Right lobe of liver (tissue), 6 donors: ENCODE measurements at regions not wholly inside any gene's neighbourhood (a gene's known extent, or its start where the extent isn't known, plus 50 kb on each side); places are given as distances from the start of the nearest gene placed in this dataset.
A peak's percentile ranks its signal among the peaks of the same experiment; 100 is the strongest.
"Not testable (repeated sequence)": the region's sequence is repeated elsewhere in the genome, so short reads cannot be mapped to it uniquely, and the experiment has no call there.

ENCODE experiments used
- ATAC-seq, 4 donors: fragments of 200-7000 bp; cut with Tn5 transposase; one replicate each; pipeline ENCODE4 v1.9.1; 2020; ENCODE audit warnings: mild to moderate bottlenecking in 4 of 4, moderate library complexity in 4 of 4
- DNase-seq, 3 donors: peaks; one replicate each; pipeline ENCODE4 v3.0.0-alpha.2; 2020
- H3K27ac ChIP-seq, 3 donors: fragments of 200-600 bp; one replicate each; pipeline ENCODE4 v1.8.0; 2022
- H3K27me3 ChIP-seq, 2 donors: fragments of 200-600 bp; one replicate each; pipeline ENCODE4 v1.8.0; 2022
- H3K36me3 ChIP-seq, 4 donors: fragments of 200-600 bp; sonication (generic) in 1 of 4; one replicate each; pipeline versions ENCODE4 v1.5.1 to v1.8.0; 2017 to 2022; ENCODE audit warnings: control low read depth in 1 of 4
- H3K4me1 ChIP-seq, 4 donors: fragments of 200-600 bp; sonication (generic) in 1 of 4; one replicate each; pipeline versions ENCODE4 v1.5.1 to v1.8.0; 2017 to 2022; ENCODE audit warnings: control low read depth in 1 of 4
- H3K4me3 ChIP-seq, 3 donors: fragments of 200-600 bp; one replicate each; pipeline ENCODE4 v1.8.0; 2022
- H3K9me3 ChIP-seq, 4 donors: fragments of 200-600 bp; sonication (generic) in 1 of 4; one replicate each; pipeline versions ENCODE4 v1.5.1 to v1.8.0; 2017 to 2022; ENCODE audit warnings: control low read depth in 1 of 4
- POLR2A ChIP-seq: fragments of 450-650 bp; IDR thresholded peaks from one replicate; pipeline ENCODE4 v1.6.1; 2017; ENCODE audit warnings: antibody characterized with exemption, mild to moderate bottlenecking
- WGBS: methylation state at CpG from one replicate; pipeline ENCODE4 v1.1.6; 2018; ENCODE audit warnings: low coverage, low lambda C conversion rate; ENCODE audit not compliant: insufficient coverage; ENCODE audit errors: missing lambda C conversion rate; 5-methylcytosine and 5-hydroxymethylcytosine counted together
- intact Hi-C, 2 donors: fragments of 100-400 bp; cut with DNase I; formaldehyde crosslinking; loops; one replicate each; pipeline versions ENCODE4 v1.11.2 to v1.14.1; 2022
- TF ChIP-seq, protein P1 (sequence below), 4 donors: fragments of 200-600 bp in 3 of 4; fragments of 450-650 bp in 1 of 4; IDR thresholded peaks; one replicate each; pipeline versions ENCODE4 v1.5.1 to v1.8.0; 2016 to 2022; ENCODE audit warnings: antibody characterized with exemption in 4 of 4, mild to moderate bottlenecking in 2 of 4
- donor health status: DM: no; HTN: yes; CAD: no.
- donor health status: DM: no; HTN: no; CAD: no.
- donor health status: DM: no; HTN: no; CAD: no.
- donor health status: DM: no; HTN: yes; CAD: no.
- donor health status: DM: no; HTN: yes; CAD: no.

GRCh38 chr3:127043041-127043641 is 60.2 kb downstream of the PLXNA1 start:
- H3K36me3 ChIP-seq: no peaks in the 10 kb centered on the region
- H3K27ac ChIP-seq: no peak overlapping the region
- H3K27me3 ChIP-seq: no peaks in the 10 kb centered on the region
- TF ChIP-seq POLR2A: no peak
- TF ChIP-seq, protein P1, sequence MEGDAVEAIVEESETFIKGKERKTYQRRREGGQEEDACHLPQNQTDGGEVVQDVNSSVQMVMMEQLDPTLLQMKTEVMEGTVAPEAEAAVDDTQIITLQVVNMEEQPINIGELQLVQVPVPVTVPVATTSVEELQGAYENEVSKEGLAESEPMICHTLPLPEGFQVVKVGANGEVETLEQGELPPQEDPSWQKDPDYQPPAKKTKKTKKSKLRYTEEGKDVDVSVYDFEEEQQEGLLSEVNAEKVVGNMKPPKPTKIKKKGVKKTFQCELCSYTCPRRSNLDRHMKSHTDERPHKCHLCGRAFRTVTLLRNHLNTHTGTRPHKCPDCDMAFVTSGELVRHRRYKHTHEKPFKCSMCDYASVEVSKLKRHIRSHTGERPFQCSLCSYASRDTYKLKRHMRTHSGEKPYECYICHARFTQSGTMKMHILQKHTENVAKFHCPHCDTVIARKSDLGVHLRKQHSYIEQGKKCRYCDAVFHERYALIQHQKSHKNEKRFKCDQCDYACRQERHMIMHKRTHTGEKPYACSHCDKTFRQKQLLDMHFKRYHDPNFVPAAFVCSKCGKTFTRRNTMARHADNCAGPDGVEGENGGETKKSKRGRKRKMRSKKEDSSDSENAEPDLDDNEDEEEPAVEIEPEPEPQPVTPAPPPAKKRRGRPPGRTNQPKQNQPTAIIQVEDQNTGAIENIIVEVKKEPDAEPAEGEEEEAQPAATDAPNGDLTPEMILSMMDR (IDR thresholded peaks at IDR 0.05): no peak
- 97% methylated on average over 3 of the region's 17 CpGs for WGBS
- ATAC-seq: peak in 2 of 4 donors; percentile 21 to 28
- intact Hi-C loops: no loop called here
- no peaks in the 10 kb centered on the region for H3K4me1 ChIP-seq
- no peak overlapping the region for H3K4me3 ChIP-seq
- no peaks in the 10 kb centered on the region for H3K9me3 ChIP-seq
- peak in 2 of 3 donors; percentile 40 to 43 for DNase-seq

DNA sequence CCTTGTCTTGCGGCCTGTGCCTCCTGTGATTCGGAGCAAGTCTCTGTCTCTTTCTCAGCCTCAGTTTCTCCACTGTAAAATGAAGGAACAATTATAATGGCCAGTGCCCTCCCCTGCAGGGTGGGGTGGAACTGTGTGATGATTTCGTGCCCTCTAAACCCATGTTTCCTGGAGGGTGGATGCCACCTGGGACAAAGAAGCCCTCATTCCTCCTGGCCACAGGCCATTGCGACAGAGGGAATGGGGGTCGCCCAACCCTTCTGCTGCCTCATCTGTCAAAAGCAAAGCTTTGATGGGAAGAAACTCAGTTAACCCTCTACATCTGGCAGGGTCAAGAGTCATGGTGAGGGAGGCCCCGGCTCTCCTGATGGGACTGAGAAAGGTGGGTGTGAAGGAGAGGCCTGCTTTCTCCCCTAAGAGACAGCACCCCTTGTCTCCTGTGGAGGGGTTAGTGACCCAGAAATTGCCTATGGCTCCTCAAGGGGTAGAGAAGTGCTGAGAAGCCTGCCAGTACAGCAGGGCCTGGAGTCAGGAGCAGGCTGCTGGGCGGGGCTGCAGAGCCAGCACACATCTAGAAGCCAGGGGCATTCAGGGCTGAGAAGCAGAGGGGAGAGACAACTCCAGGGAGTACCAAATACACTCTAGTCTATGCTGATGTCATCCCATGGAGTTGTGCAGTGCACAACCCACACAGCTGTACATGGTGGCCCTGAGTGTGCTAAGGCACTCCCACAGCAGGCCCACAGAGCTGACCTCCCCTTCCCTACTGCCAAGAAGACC is 61.0 kb downstream of the PLXNA1 start:
- ATAC-seq (no peak), DNase-seq (peak in 1 of 3 donors; percentile 19)
- H3K36me3 ChIP-seq: no peaks in the 10 kb centered on the region
- no peaks in the 10 kb centered on the region for H3K4me1 ChIP-seq
- H3K4me3 ChIP-seq: no peak overlapping the region
- H3K27ac ChIP-seq: no peak overlapping the region
- no peak for TF ChIP-seq POLR2A
- TF ChIP-seq, protein P1 (IDR thresholded peaks at IDR 0.05): no peak
- H3K9me3 ChIP-seq: no peaks in the 10 kb centered on the region
- intact Hi-C loops: no loop called here
- 81% methylated on average over 4 of the region's 7 CpGs for WGBS
- H3K27me3 ChIP-seq: no peaks in the 10 kb centered on the region

DNA sequence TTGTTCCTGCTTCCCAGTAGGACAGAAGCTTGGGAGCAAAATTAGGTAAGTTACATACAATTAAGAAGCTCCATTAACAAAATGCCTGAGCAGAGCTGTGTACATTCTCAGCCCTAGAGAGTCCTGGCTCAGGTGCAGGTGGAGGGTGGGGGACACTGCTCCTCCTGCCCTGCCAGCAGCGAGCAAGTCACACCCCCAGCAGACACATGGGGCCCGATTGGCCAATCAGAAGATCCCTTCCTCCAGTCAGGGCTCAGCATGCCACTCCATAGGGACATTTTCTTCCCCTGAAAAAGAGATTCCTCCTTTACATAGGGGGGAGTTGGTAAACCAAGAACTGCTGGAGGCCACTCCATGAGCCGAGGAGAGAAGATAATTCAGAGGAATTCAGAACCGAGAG is 62.1 kb downstream of the PLXNA1 start:
- Histone ChIP-seq H3K36me3 (no peaks in the 10 kb centered on the region), H3K27me3 (no peaks in the 10 kb centered on the region), H3K9me3 (no peaks in the 10 kb centered on the region), H3K27ac (no peak overlapping the region), H3K4me3 (no peak overlapping the region), H3K4me1 (no peaks in the 10 kb centered on the region)
- ATAC-seq (peak in 2 of 4 donors; percentile 23 to 41), DNase-seq (peak in 2 of 3 donors; percentile 22 to 30)
- no peak for TF ChIP-seq POLR2A
- TF ChIP-seq, protein P1 (IDR thresholded peaks at IDR 0.05): no peak
- intact Hi-C loops: no loop called here
- 8% methylated on average over 4 of the region's 4 CpGs for WGBS

- H3K27me3 ChIP-seq: no peaks in the 10 kb centered on the region
- no peak overlapping the region for H3K27ac ChIP-seq
- WGBS: 48% methylated on average over 5 of the region's 5 CpGs
- no peaks in the 10 kb centered on the region for H3K36me3 ChIP-seq
- DNase-seq: peak in 1 of 3 donors; percentile 14
- TF ChIP-seq POLR2A: no peak
- TF ChIP-seq, protein P1 (IDR thresholded peaks at IDR 0.05): no peak
- intact Hi-C loops: no loop called here
- no peak overlapping the region for H3K4me3 ChIP-seq
- H3K4me1 ChIP-seq: no peaks in the 10 kb centered on the region
- H3K9me3 ChIP-seq: no peaks in the 10 kb centered on the region
- ATAC-seq: no peak
Measured at GRCh38 chr3:127045435-127046045, 62.6 kb downstream of the PLXNA1 start.

GRCh38 chr3:127046690-127047089 is 63.8 kb downstream of the PLXNA1 start:
- H3K9me3 ChIP-seq, ATAC-seq, H3K4me3 ChIP-seq, H3K4me1 ChIP-seq, H3K27me3 ChIP-seq, H3K36me3 ChIP-seq, intact Hi-C loops, H3K27ac ChIP-seq: not testable (repeated sequence)
- DNase-seq: peak in 2 of 3 donors; percentile 15 to 17
- no CpG with 5 or more reads among the region's 28 CpGs for WGBS
